ENCODE measurements at regions not wholly inside any gene's neighbourhood (a gene's known extent, or its start where the extent isn't known, plus 50 kb on each side); places are given as distances from the start of the nearest gene placed in this dataset.
A peak's percentile ranks its signal among the peaks of the same experiment; 100 is the strongest.

DNA sequence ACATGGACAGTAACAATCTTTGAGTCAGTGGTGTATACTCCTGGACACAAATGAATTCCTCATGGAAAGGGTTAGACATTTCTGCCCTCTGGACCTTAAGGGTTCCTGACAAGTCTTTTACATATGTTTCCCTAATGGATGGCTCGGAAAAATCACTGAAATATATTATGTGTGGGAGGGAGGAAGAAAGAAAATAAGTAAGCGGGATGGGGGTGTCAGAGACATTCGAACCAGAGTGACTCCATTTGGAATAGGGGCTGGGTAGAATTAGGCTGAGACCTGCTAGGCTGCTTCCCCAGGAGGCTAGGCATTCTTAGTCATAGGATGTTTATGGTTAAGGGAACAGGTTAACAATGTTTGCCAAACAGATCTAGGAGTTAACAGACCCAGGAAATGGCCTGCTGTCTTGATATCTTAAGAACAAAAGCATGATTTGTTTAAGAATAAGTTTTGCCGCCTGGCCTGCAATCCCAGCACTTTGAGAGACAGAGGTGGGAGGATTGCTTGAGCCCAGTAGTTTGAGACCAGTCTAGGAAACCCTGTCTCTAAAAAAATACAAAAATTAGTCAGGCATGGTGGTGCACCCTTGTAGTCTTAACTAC lies 1241.7 kb downstream of the TYW1 start:
- Histone ChIP-seq H3K9me3 (ENCODE audit: control insufficient read depth in 2 of 2, insufficient read depth in 1 of 2, low read length in 1 of 2) (peaks cover 0 to 6% of the 10 kb centered on the region in 2 donors), H3K4me3 (ENCODE audit: low read length in 2 of 2) (no peak overlapping the region), H3K27me3 (ENCODE audit: control insufficient read depth in 2 of 2, insufficient read depth in 1 of 2, low read length in 1 of 2) (no peaks in the 10 kb centered on the region), H3K4me1 (ENCODE audit: control insufficient read depth in 2 of 2, insufficient read depth in 2 of 2, low read length in 2 of 2) (no peaks in the 10 kb centered on the region), H3K27ac (ENCODE audit: low read depth in 1 of 2, low read length in 1 of 2) (no peak overlapping the region), H3K36me3 (ENCODE audit: control insufficient read depth in 2 of 2, insufficient read depth in 2 of 2, low read length in 1 of 2) (no peaks in the 10 kb centered on the region)
- DNase-seq (ENCODE audit: low read depth in 6 of 9, low spot score in 9 of 9) = no peak
- 67% methylated on average over 4 of the region's 4 CpGs for WGBS

GRCh38 chr7:68243128-68243527 lies 1246.5 kb downstream of the TYW1 start:
- peaks cover 0 to 3% of the 10 kb centered on the region in 2 donors for H3K4me1 ChIP-seq (ENCODE audit: control insufficient read depth in 2 of 2, insufficient read depth in 2 of 2, low read length in 2 of 2)
- peaks cover 1 to 20% of the 10 kb centered on the region in 2 donors for H3K9me3 ChIP-seq (ENCODE audit: control insufficient read depth in 2 of 2, insufficient read depth in 1 of 2, low read length in 1 of 2)
- no peak overlapping the region for H3K4me3 ChIP-seq (ENCODE audit: low read length in 2 of 2)
- no peaks in the 10 kb centered on the region for H3K36me3 ChIP-seq (ENCODE audit: control insufficient read depth in 2 of 2, insufficient read depth in 2 of 2, low read length in 1 of 2)
- no peak for DNase-seq (ENCODE audit: low read depth in 6 of 9, low spot score in 9 of 9)
- H3K27me3 ChIP-seq (ENCODE audit: control insufficient read depth in 2 of 2, insufficient read depth in 1 of 2, low read length in 1 of 2) = no peaks in the 10 kb centered on the region
- no peak overlapping the region for H3K27ac ChIP-seq (ENCODE audit: low read depth in 1 of 2, low read length in 1 of 2)
- 95% methylated on average over 2 of the region's 2 CpGs for WGBS

DNA sequence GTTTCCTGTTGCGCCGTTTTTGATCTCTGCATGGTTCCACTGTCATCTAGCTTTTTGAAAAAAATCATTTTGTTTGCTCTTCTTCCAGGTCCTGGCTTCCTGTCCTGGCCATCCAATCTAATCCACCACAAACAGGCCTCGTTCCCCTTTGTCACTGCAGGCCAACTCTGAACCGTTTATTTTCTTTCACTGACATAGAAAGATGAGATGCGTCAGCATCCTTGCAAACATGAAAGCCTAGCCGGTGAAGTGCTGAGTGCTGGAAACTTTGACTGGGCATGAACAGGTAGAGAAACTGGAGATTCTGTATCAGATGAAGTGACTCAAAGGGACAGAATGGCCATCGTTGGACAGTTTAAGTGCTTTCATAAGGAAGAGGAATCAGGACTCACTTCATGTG lies 1247.8 kb downstream of the TYW1 start:
- 79% methylated on average over 7 of the region's 7 CpGs for WGBS
- no peaks in the 10 kb centered on the region for H3K27me3 ChIP-seq (ENCODE audit: control insufficient read depth in 2 of 2, insufficient read depth in 1 of 2, low read length in 1 of 2)
- no peaks in the 10 kb centered on the region for H3K36me3 ChIP-seq (ENCODE audit: control insufficient read depth in 2 of 2, insufficient read depth in 2 of 2, low read length in 1 of 2)
- H3K4me3 ChIP-seq (ENCODE audit: low read length in 2 of 2) = no peak overlapping the region
- peak in 1 of 9 donors; percentile 4 for DNase-seq (ENCODE audit: low read depth in 6 of 9, low spot score in 9 of 9)
- H3K4me1 ChIP-seq (ENCODE audit: control insufficient read depth in 2 of 2, insufficient read depth in 2 of 2, low read length in 2 of 2) = peaks cover 0 to 3% of the 10 kb centered on the region in 2 donors
- peaks cover 1 to 21% of the 10 kb centered on the region in 2 donors for H3K9me3 ChIP-seq (ENCODE audit: control insufficient read depth in 2 of 2, insufficient read depth in 1 of 2, low read length in 1 of 2)
- H3K27ac ChIP-seq (ENCODE audit: low read depth in 1 of 2, low read length in 1 of 2) = no peak overlapping the region

DNA sequence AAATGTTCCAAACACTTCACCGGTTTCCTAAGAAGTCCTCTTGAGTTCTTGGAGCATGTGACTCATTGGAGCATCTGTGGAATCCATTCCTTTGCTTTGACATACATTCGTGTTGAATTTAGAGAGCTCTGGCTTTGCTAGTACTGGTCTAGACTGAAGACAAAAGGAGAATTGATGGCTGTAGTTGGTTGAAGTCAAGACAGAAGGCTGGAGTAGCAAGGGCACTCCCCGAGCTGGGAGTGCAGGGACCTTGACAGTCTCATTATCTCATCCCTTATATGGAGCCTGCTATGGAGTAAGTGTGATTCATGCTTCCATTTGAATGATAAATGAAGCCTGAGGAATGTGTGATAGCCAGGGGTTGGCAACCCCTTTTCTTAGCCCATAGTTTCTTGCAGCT lies 1249.1 kb downstream of the TYW1 start:
- 82% methylated on average over 3 of the region's 3 CpGs for WGBS
- Histone ChIP-seq H3K36me3 (ENCODE audit: control insufficient read depth in 2 of 2, insufficient read depth in 2 of 2, low read length in 1 of 2) (no peaks in the 10 kb centered on the region), H3K4me3 (ENCODE audit: low read length in 2 of 2) (no peak overlapping the region), H3K27ac (ENCODE audit: low read depth in 1 of 2, low read length in 1 of 2) (no peak overlapping the region), H3K4me1 (ENCODE audit: control insufficient read depth in 2 of 2, insufficient read depth in 2 of 2, low read length in 2 of 2) (peaks cover 0 to 3% of the 10 kb centered on the region in 2 donors), H3K27me3 (ENCODE audit: control insufficient read depth in 2 of 2, insufficient read depth in 1 of 2, low read length in 1 of 2) (no peaks in the 10 kb centered on the region), H3K9me3 (ENCODE audit: control insufficient read depth in 2 of 2, insufficient read depth in 1 of 2, low read length in 1 of 2) (peaks cover 1 to 27% of the 10 kb centered on the region in 2 donors)
- DNase-seq (ENCODE audit: low read depth in 6 of 9, low spot score in 9 of 9) = no peak

- Histone ChIP-seq H3K4me3 (ENCODE audit: low read length in 2 of 2) (no peak overlapping the region), H3K36me3 (ENCODE audit: control insufficient read depth in 2 of 2, insufficient read depth in 2 of 2, low read length in 1 of 2) (no peaks in the 10 kb centered on the region), H3K9me3 (ENCODE audit: control insufficient read depth in 2 of 2, insufficient read depth in 1 of 2, low read length in 1 of 2) (peaks cover 1 to 27% of the 10 kb centered on the region in 2 donors), H3K27ac (ENCODE audit: low read depth in 1 of 2, low read length in 1 of 2) (no peak overlapping the region), H3K27me3 (ENCODE audit: control insufficient read depth in 2 of 2, insufficient read depth in 1 of 2, low read length in 1 of 2) (no peaks in the 10 kb centered on the region), H3K4me1 (ENCODE audit: control insufficient read depth in 2 of 2, insufficient read depth in 2 of 2, low read length in 2 of 2) (peaks cover 0 to 3% of the 10 kb centered on the region in 2 donors)
- DNase-seq (ENCODE audit: low read depth in 6 of 9, low spot score in 9 of 9) = peak in 2 of 9 donors; percentile 3 to 11
- WGBS = 35% methylated on average over 4 of the region's 4 CpGs
Measured at GRCh38 chr7:68246189-68246633, 1249.6 kb downstream of the TYW1 start.

- H3K27me3 ChIP-seq (ENCODE audit: control insufficient read depth in 2 of 2, insufficient read depth in 1 of 2, low read length in 1 of 2) = no peaks in the 10 kb centered on the region
- WGBS = 96% methylated on average over 7 of the region's 7 CpGs
- no peak for DNase-seq (ENCODE audit: low read depth in 6 of 9, low spot score in 9 of 9)
- H3K27ac ChIP-seq (ENCODE audit: low read depth in 1 of 2, low read length in 1 of 2) = no peak overlapping the region
- no peak overlapping the region for H3K4me3 ChIP-seq (ENCODE audit: low read length in 2 of 2)
- no peaks in the 10 kb centered on the region for H3K36me3 ChIP-seq (ENCODE audit: control insufficient read depth in 2 of 2, insufficient read depth in 2 of 2, low read length in 1 of 2)
- H3K4me1 ChIP-seq (ENCODE audit: control insufficient read depth in 2 of 2, insufficient read depth in 2 of 2, low read length in 2 of 2) = peaks cover 0 to 3% of the 10 kb centered on the region in 2 donors
- H3K9me3 ChIP-seq (ENCODE audit: control insufficient read depth in 2 of 2, insufficient read depth in 1 of 2, low read length in 1 of 2) = peaks cover 1 to 27% of the 10 kb centered on the region in 2 donors
Measured at GRCh38 chr7:68247126-68247525, 1250.5 kb downstream of the TYW1 start.

- H3K4me1 ChIP-seq (ENCODE audit: control insufficient read depth in 2 of 2, insufficient read depth in 2 of 2, low read length in 2 of 2) = peaks cover 0 to 3% of the 10 kb centered on the region in 2 donors
- 87% methylated on average over 2 of the region's 2 CpGs for WGBS
Measured at GRCh38 chr7:68247571-68247970, 1250.9 kb downstream of the TYW1 start.

GRCh38 chr7:68248973-68249372 lies 1252.3 kb downstream of the TYW1 start:
- peaks cover 0 to 3% of the 10 kb centered on the region in 2 donors for H3K4me1 ChIP-seq (ENCODE audit: control insufficient read depth in 2 of 2, insufficient read depth in 2 of 2, low read length in 2 of 2)
- H3K36me3 ChIP-seq (ENCODE audit: control insufficient read depth in 2 of 2, insufficient read depth in 2 of 2, low read length in 1 of 2) = no peaks in the 10 kb centered on the region
- no peak overlapping the region for H3K4me3 ChIP-seq (ENCODE audit: low read length in 2 of 2)
- peaks cover 1 to 27% of the 10 kb centered on the region in 2 donors for H3K9me3 ChIP-seq (ENCODE audit: control insufficient read depth in 2 of 2, insufficient read depth in 1 of 2, low read length in 1 of 2)
- DNase-seq (ENCODE audit: low read depth in 6 of 9, low spot score in 9 of 9) = no peak
- H3K27me3 ChIP-seq (ENCODE audit: control insufficient read depth in 2 of 2, insufficient read depth in 1 of 2, low read length in 1 of 2) = no peaks in the 10 kb centered on the region
- no peak overlapping the region for H3K27ac ChIP-seq (ENCODE audit: low read depth in 1 of 2, low read length in 1 of 2)

More at GRCh38 chr7:68247571-68247970, 1250.9 kb downstream of the TYW1 start:
- Histone ChIP-seq H3K27me3 (ENCODE audit: control insufficient read depth in 2 of 2, insufficient read depth in 1 of 2, low read length in 1 of 2) (no peaks in the 10 kb centered on the region), H3K9me3 (ENCODE audit: control insufficient read depth in 2 of 2, insufficient read depth in 1 of 2, low read length in 1 of 2) (peaks cover 1 to 27% of the 10 kb centered on the region in 2 donors), H3K4me3 (ENCODE audit: low read length in 2 of 2) (no peak overlapping the region), H3K36me3 (ENCODE audit: control insufficient read depth in 2 of 2, insufficient read depth in 2 of 2, low read length in 1 of 2) (no peaks in the 10 kb centered on the region), H3K27ac (ENCODE audit: low read depth in 1 of 2, low read length in 1 of 2) (no peak overlapping the region)
- DNase-seq (ENCODE audit: low read depth in 6 of 9, low spot score in 9 of 9) = no peak

- no peaks in the 10 kb centered on the region for H3K27me3 ChIP-seq (ENCODE audit: control insufficient read depth in 2 of 2, insufficient read depth in 1 of 2, low read length in 1 of 2)
- WGBS = 91% methylated on average over 1 of the region's 1 CpG
- H3K4me1 ChIP-seq (ENCODE audit: control insufficient read depth in 2 of 2, insufficient read depth in 2 of 2, low read length in 2 of 2) = peaks cover 0 to 3% of the 10 kb centered on the region in 2 donors
- H3K27ac ChIP-seq (ENCODE audit: low read depth in 1 of 2, low read length in 1 of 2) = no peak overlapping the region
- no peak overlapping the region for H3K4me3 ChIP-seq (ENCODE audit: low read length in 2 of 2)
- peaks cover 0 to 25% of the 10 kb centered on the region in 2 donors for H3K9me3 ChIP-seq (ENCODE audit: control insufficient read depth in 2 of 2, insufficient read depth in 1 of 2, low read length in 1 of 2)
- no peaks in the 10 kb centered on the region for H3K36me3 ChIP-seq (ENCODE audit: control insufficient read depth in 2 of 2, insufficient read depth in 2 of 2, low read length in 1 of 2)
- DNase-seq (ENCODE audit: low read depth in 6 of 9, low spot score in 9 of 9) = no peak
Measured at GRCh38 chr7:68249611-68250010, 1253.0 kb downstream of the TYW1 start.

All from thymus (tissue), 11 donors.